Testis (tissue), 2 donors: ENCODE measurements at regions not wholly inside any gene's neighbourhood (a gene's known extent, or its start where the extent isn't known, plus 50 kb on each side); places are given as distances from the start of the nearest gene placed in this dataset.

ENCODE experiments used
- DNase-seq: peaks from one replicate; pipeline ENCODE4 v3.0.0-alpha.2; 2019
- H3K27ac ChIP-seq, 2 donors: fragments of 200-600 bp; sonication (generic); one replicate each; pipeline ENCODE4 v1.5.1; 2019
- H3K27me3 ChIP-seq: fragments of 200-600 bp; sonication (generic); one replicate; pipeline ENCODE4 v1.5.1; 2019
- H3K36me3 ChIP-seq: fragments of 200-600 bp; sonication (generic); one replicate; pipeline ENCODE4 v1.5.1; 2017; ENCODE audit warnings: low read depth; ENCODE audit errors: missing control alignments
- H3K4me1 ChIP-seq: fragments of 200-600 bp; sonication (generic); one replicate; pipeline ENCODE4 v1.5.1; 2019
- H3K4me3 ChIP-seq, 2 donors: fragments of 200-600 bp; sonication (generic); one replicate each; pipeline ENCODE4 v1.5.1; 2017 to 2019
- H3K9me3 ChIP-seq: fragments of 200-600 bp; sonication (generic); one replicate; pipeline ENCODE4 v1.5.1; 2017
- CTCF ChIP-seq, 3 experiments: fragments of 450-650 bp in 2 of 3; fragments of 200-600 bp in 1 of 3; sonication (generic) in 1 of 3; IDR thresholded peaks; one replicate each; pipeline ENCODE4 v1.5.1; 2016 to 2019; ENCODE audit warnings: antibody characterized with exemption in 3 of 3, mild to moderate bottlenecking in 2 of 3, moderate library complexity in 1 of 3
- POLR2A ChIP-seq: fragments of 450-650 bp; IDR thresholded peaks from one replicate; pipeline ENCODE4 v1.6.1; 2017; ENCODE audit warnings: antibody characterized with exemption, mild to moderate bottlenecking, moderate library complexity
- WGBS, 2 donors: methylation state at CpG; one replicate each; pipeline ENCODE4 v1.1.5; 2018; 5-methylcytosine and 5-hydroxymethylcytosine counted together
- intact Hi-C: fragments of 100-400 bp; cut with DNase I; formaldehyde crosslinking; loops from one replicate; pipeline ENCODE4 v1.15.1; 2023; ENCODE audit warnings: low total_unique reads

- intact Hi-C loops, result no loop called here
- Histone ChIP-seq H3K4me1 (peaks cover 3% of the 10 kb centered on the region), H3K9me3 (no peaks in the 10 kb centered on the region), H3K36me3 (no peaks in the 10 kb centered on the region), H3K27me3 (no peaks in the 10 kb centered on the region), H3K4me3 (no peak overlapping the region), H3K27ac (no peak overlapping the region)
- WGBS, 2 donors, result 49 to 66% methylated on average over 8 of the region's 8 CpGs
- no peak for TF ChIP-seq CTCF (IDR thresholded peaks at IDR 0.05)
- no peak for TF ChIP-seq POLR2A
- peak; percentile 50 for DNase-seq
Measured at GRCh38 chr6:15897063-15897876, 231.6 kb upstream of the MYLIP start.

GRCh38 chr6:15894973-15895725 lies 232.3 kb upstream of the DTNBP1 start:
- H3K27ac ChIP-seq, result no peak overlapping the region
- DNase-seq, result no peak
- no peaks in the 10 kb centered on the region for H3K27me3 ChIP-seq
- H3K36me3 ChIP-seq, result no peaks in the 10 kb centered on the region
- no peak overlapping the region for H3K4me3 ChIP-seq
- H3K4me1 ChIP-seq, result peaks cover 3% of the 10 kb centered on the region
- TF ChIP-seq CTCF (IDR thresholded peaks at IDR 0.05) (no peak), POLR2A (no peak)
- intact Hi-C loops, result no loop called here
- 93 to 94% methylated on average over 4 of the region's 4 CpGs for WGBS, 2 donors
- H3K9me3 ChIP-seq, result no peaks in the 10 kb centered on the region

GRCh38 chr6:15893556-15894253 lies 230.9 kb upstream of the DTNBP1 start:
- H3K4me1 ChIP-seq, result peaks cover 6% of the 10 kb centered on the region
- no peak overlapping the region for H3K27ac ChIP-seq
- no peak overlapping the region for H3K4me3 ChIP-seq
- TF ChIP-seq CTCF (IDR thresholded peaks at IDR 0.05), result peak; percentile 61 to 63 (median 62)
- no peak for TF ChIP-seq POLR2A
- intact Hi-C loops, result no loop called here
- DNase-seq, result no peak
- H3K9me3 ChIP-seq, result no peaks in the 10 kb centered on the region
- H3K36me3 ChIP-seq, result no peaks in the 10 kb centered on the region
- 65 to 67% methylated on average over 5 of the region's 5 CpGs for WGBS, 2 donors
- H3K27me3 ChIP-seq, result no peaks in the 10 kb centered on the region

GRCh38 chr6:15892369-15892768 lies 229.5 kb upstream of the DTNBP1 start:
- no peaks in the 10 kb centered on the region for H3K36me3 ChIP-seq
- DNase-seq, result no peak
- WGBS, 2 donors, result 79 to 86% methylated on average over 1 of the region's 1 CpG

More at GRCh38 chr6:15892369-15892768, 229.5 kb upstream of the DTNBP1 start:
- intact Hi-C loops, result no loop called here
- no peaks in the 10 kb centered on the region for H3K27me3 ChIP-seq
- H3K4me1 ChIP-seq, result peaks cover 6% of the 10 kb centered on the region
- no peak overlapping the region for H3K4me3 ChIP-seq
- no peaks in the 10 kb centered on the region for H3K9me3 ChIP-seq
- no peak for TF ChIP-seq CTCF (IDR thresholded peaks at IDR 0.05)
- TF ChIP-seq POLR2A, result no peak
- no peak overlapping the region for H3K27ac ChIP-seq
